Smooth muscle cell (in vitro differentiated cells): ENCODE measurements at regions not wholly inside any gene's neighbourhood (a gene's known extent, or its start where the extent isn't known, plus 50 kb on each side); places are given as distances from the start of the nearest gene placed in this dataset.

ENCODE experiments used
- DNase-seq: peaks from one replicate; lab custom pipeline; 2025; ENCODE audit not compliant: unreplicated experiment; lab: John Stamatoyannopoulos, UW
- H2AFZ ChIP-seq: fragments of 200-600 bp; sonication (generic); 2 replicates; pipeline ENCODE4 v1.6.0; 2016; ENCODE audit warnings: antibody characterized with exemption, low read depth, mild to moderate bottlenecking
- H3F3A ChIP-seq: fragments of 200-600 bp; sonication (generic); 2 replicates; pipeline ENCODE4 v1.6.0; 2017; ENCODE audit warnings: antibody characterized with exemption, low read depth
- H3K27ac ChIP-seq: fragments of 200-600 bp; sonication (generic); 2 replicates; pipeline ENCODE4 v1.5.1; 2016; ENCODE audit warnings: low read depth, mild to moderate bottlenecking
- H3K27me3 ChIP-seq: fragments of 200-600 bp; sonication (generic); 2 replicates; pipeline ENCODE4 v1.6.1; 2016; ENCODE audit warnings: low read depth, mild to moderate bottlenecking
- H3K36me3 ChIP-seq: fragments of 200-600 bp; sonication (generic); 2 replicates; pipeline ENCODE4 v1.5.1; 2016; ENCODE audit warnings: low read depth
- H3K4me1 ChIP-seq: fragments of 200-600 bp; sonication (generic); 2 replicates; pipeline ENCODE4 v1.5.1; 2016; ENCODE audit warnings: low read depth
- H3K4me2 ChIP-seq: fragments of 200-600 bp; sonication (generic); 2 replicates; pipeline ENCODE4 v1.6.0; 2016; ENCODE audit warnings: mild to moderate bottlenecking
- H3K4me3 ChIP-seq: fragments of 200-600 bp; sonication (generic); 2 replicates; pipeline ENCODE4 v1.5.1; 2016; ENCODE audit warnings: mild to moderate bottlenecking
- H3K79me2 ChIP-seq: fragments of 200-600 bp; sonication (generic); 2 replicates; pipeline ENCODE4 v1.6.0; 2016; ENCODE audit warnings: low read depth, mild to moderate bottlenecking
- H3K9ac ChIP-seq: fragments of 200-600 bp; sonication (generic); 2 replicates; pipeline ENCODE4 v1.6.0; 2016; ENCODE audit warnings: low read depth
- H3K9me3 ChIP-seq: fragments of 200-600 bp; sonication (generic); replicated peaks from 2 replicates; pipeline ENCODE4 v1.5.1; 2016; ENCODE audit warnings: low read depth
- H4K20me1 ChIP-seq: fragments of 200-600 bp; sonication (generic); 2 replicates; pipeline ENCODE4 v1.6.0; 2016; ENCODE audit warnings: low read depth
- CTCF ChIP-seq: fragments of 200-600 bp; sonication (generic); IDR thresholded peaks from 2 replicates; pipeline ENCODE4 v1.5.1; 2017; ENCODE audit warnings: borderline replicate concordance, mild to moderate bottlenecking, antibody characterized with exemption; ENCODE audit not compliant: insufficient read depth, poor library complexity, severe bottlenecking
- WGBS: methylation state at CpG from one replicate; pipeline ENCODE4 v1.1.7; 2016; ENCODE audit warnings: low lambda C conversion rate; 5-methylcytosine and 5-hydroxymethylcytosine counted together

GRCh38 chr6:71454056-71454455, 165.4 kb downstream of the OGFRL1 start:
- H3K4me3 ChIP-seq = no peak overlapping the region
- no peak for TF ChIP-seq CTCF
- H3K27ac ChIP-seq = no peak overlapping the region
- H3F3A ChIP-seq = no peaks in the 10 kb centered on the region
- no peaks in the 10 kb centered on the region for H3K79me2 ChIP-seq
- no peaks in the 10 kb centered on the region for H3K4me1 ChIP-seq
- no peaks in the 10 kb centered on the region for H3K27me3 ChIP-seq
- no peaks in the 10 kb centered on the region for H3K9me3 ChIP-seq
- H2AFZ ChIP-seq = no peak overlapping the region
- H3K4me2 ChIP-seq = no peak overlapping the region
- no peaks in the 10 kb centered on the region for H3K36me3 ChIP-seq
- 87% methylated on average over 1 of the region's 1 CpG for WGBS
- DNase-seq = no peak
- no peak overlapping the region for H3K9ac ChIP-seq
- no peaks in the 10 kb centered on the region for H4K20me1 ChIP-seq

GRCh38 chr6:71457929-71458328, 169.3 kb downstream of the OGFRL1 start:
- H3K79me2 ChIP-seq = no peaks in the 10 kb centered on the region
- no peak overlapping the region for H3K9ac ChIP-seq
- no peak overlapping the region for H3K27ac ChIP-seq
- no peaks in the 10 kb centered on the region for H3K36me3 ChIP-seq
- no peak for TF ChIP-seq CTCF
- H3K4me1 ChIP-seq = peaks cover 5% of the 10 kb centered on the region
- no peaks in the 10 kb centered on the region for H3K9me3 ChIP-seq
- no peak overlapping the region for H2AFZ ChIP-seq
- no peak for DNase-seq
- no peak overlapping the region for H3K4me2 ChIP-seq
- WGBS = 95% methylated on average over 1 of the region's 1 CpG
- H3K4me3 ChIP-seq = no peak overlapping the region
- H3K27me3 ChIP-seq = no peaks in the 10 kb centered on the region
- no peaks in the 10 kb centered on the region for H4K20me1 ChIP-seq
- no peaks in the 10 kb centered on the region for H3F3A ChIP-seq

GRCh38 chr6:71459162-71459561, 170.6 kb downstream of the OGFRL1 start:
- Histone ChIP-seq H3K4me1 (peaks cover 5% of the 10 kb centered on the region), H2AFZ (no peak overlapping the region), H3K36me3 (no peaks in the 10 kb centered on the region), H3K4me3 (no peak overlapping the region), H3K9ac (no peak overlapping the region), H3K27me3 (no peaks in the 10 kb centered on the region), H3K9me3 (no peaks in the 10 kb centered on the region), H3K27ac (no peak overlapping the region), H3K4me2 (peak overlapping the region; percentile 58), H3F3A (no peaks in the 10 kb centered on the region), H3K79me2 (no peaks in the 10 kb centered on the region), H4K20me1 (no peaks in the 10 kb centered on the region)
- TF ChIP-seq CTCF = no peak
- WGBS = 98% methylated on average over 2 of the region's 2 CpGs
- no peak for DNase-seq

- H3K27ac ChIP-seq = peak overlapping the region; percentile 38
- no peak for TF ChIP-seq CTCF
Measured at GRCh38 chr6:71460933-71461332, 172.3 kb downstream of the OGFRL1 start.

More at GRCh38 chr6:71460933-71461332, 172.3 kb downstream of the OGFRL1 start:
- no peak for DNase-seq
- Histone ChIP-seq H4K20me1 (no peaks in the 10 kb centered on the region), H3K79me2 (no peaks in the 10 kb centered on the region), H3K4me3 (no peak overlapping the region), H3K36me3 (no peaks in the 10 kb centered on the region), H2AFZ (no peak overlapping the region), H3F3A (no peaks in the 10 kb centered on the region), H3K9me3 (no peaks in the 10 kb centered on the region), H3K27me3 (no peaks in the 10 kb centered on the region), H3K9ac (no peak overlapping the region), H3K4me2 (peak overlapping the region; percentile 58), H3K4me1 (peaks cover 5% of the 10 kb centered on the region)
- 75% methylated on average over 3 of the region's 3 CpGs for WGBS
